GM19463 (cell line): ENCODE measurements at regions not wholly inside any gene's neighbourhood (a gene's known extent, or its start where the extent isn't known, plus 50 kb on each side); places are given as distances from the start of the nearest gene placed in this dataset.
"Not testable (repeated sequence)": the region's sequence is repeated elsewhere in the genome, so short reads cannot be mapped to it uniquely, and the experiment has no call there.

Experiments used
- ATAC-seq: cut with Tn5 transposase; IDR thresholded peaks from one replicate; pipeline ENCODE4 v1.9.1; 2021; ENCODE audit warnings: mild to moderate bottlenecking, moderate library complexity; ENCODE audit not compliant: unreplicated experiment

- no peak for ATAC-seq
Measured at GRCh38 chr7:109391240-109391639, 821.6 kb downstream of the DNAJB9 start.

GRCh38 chr7:109402107-109402506 lies 832.4 kb downstream of the DNAJB9 start:
- ATAC-seq = no peak

GRCh38 chr7:109407756-109408155 lies 838.1 kb downstream of the DNAJB9 start:
- ATAC-seq = no peak

- no peak for ATAC-seq
Measured at GRCh38 chr7:109437957-109438356, 868.3 kb downstream of the DNAJB9 start.

GRCh38 chr7:109449760-109450159 lies 880.1 kb downstream of the DNAJB9 start:
- ATAC-seq = no peak

GRCh38 chr7:109456116-109456515 lies 886.4 kb downstream of the DNAJB9 start:
- ATAC-seq = no peak

- no peak for ATAC-seq
Measured at GRCh38 chr7:109460296-109460695, 890.6 kb downstream of the DNAJB9 start.

- no peak for ATAC-seq
Measured at GRCh38 chr7:109462171-109462570, 892.5 kb downstream of the DNAJB9 start.

- ATAC-seq = not testable (repeated sequence)
Measured at GRCh38 chr7:109467729-109468128, 898.1 kb downstream of the DNAJB9 start.

- ATAC-seq = no peak
Measured at GRCh38 chr7:109473172-109473571, 903.5 kb downstream of the DNAJB9 start.

- ATAC-seq = no peak
Measured at GRCh38 chr7:109476409-109476808, 906.7 kb downstream of the DNAJB9 start.

GRCh38 chr7:109479388-109479787 lies 909.7 kb downstream of the DNAJB9 start:
- no peak for ATAC-seq

- ATAC-seq = not testable (repeated sequence)
Measured at GRCh38 chr7:109490607-109491006, 920.9 kb downstream of the DNAJB9 start.

GRCh38 chr7:109497053-109497452 lies 927.4 kb downstream of the DNAJB9 start:
- no peak for ATAC-seq

- no peak for ATAC-seq
Measured at GRCh38 chr7:109498131-109498530, 928.5 kb downstream of the DNAJB9 start.

- no peak for ATAC-seq
Measured at GRCh38 chr7:109503421-109503820, 933.7 kb downstream of the DNAJB9 start.

GRCh38 chr7:109522585-109522984 lies 952.9 kb downstream of the DNAJB9 start:
- no peak for ATAC-seq

- ATAC-seq = no peak
Measured at GRCh38 chr7:109527833-109528232, 958.2 kb downstream of the DNAJB9 start.

- no peak for ATAC-seq
Measured at GRCh38 chr7:109529712-109530111, 960.0 kb downstream of the DNAJB9 start.

GRCh38 chr7:109532262-109532992 lies 962.8 kb downstream of the DNAJB9 start:
- ATAC-seq = no peak

GRCh38 chr7:109545686-109546085 lies 976.0 kb downstream of the DNAJB9 start:
- ATAC-seq = no peak

- no peak for ATAC-seq
Measured at GRCh38 chr7:109549471-109550193, 980.0 kb downstream of the DNAJB9 start.
